Keratinocyte (primary cell): ENCODE measurements at regions not wholly inside any gene's neighbourhood (a gene's known extent, or its start where the extent isn't known, plus 50 kb on each side); places are given as distances from the start of the nearest gene placed in this dataset.

Source experiments
- DNase-seq: peaks from one replicate; pipeline ENCODE4 v3.0.0-alpha.2; 2011; ENCODE audit warnings: low read depth, missing footprints, low spot score
- FAIRE-seq: peaks from 2 replicates; lab custom pipeline; 2011; peaks lifted over from hg19 to GRCh38; lab: Jason Lieb, UNC
- H2AFZ ChIP-seq: 2 replicates; pipeline ENCODE4 v1.6.0; 2012; ENCODE audit warnings: low read length, control low read depth, inconsistent platforms; ENCODE audit not compliant: control insufficient read depth
- H3K27ac ChIP-seq: 2 replicates; pipeline ENCODE4 v1.5.1; 2011; ENCODE audit warnings: low read length; ENCODE audit not compliant: control insufficient read depth, insufficient read depth
- H3K27me3 ChIP-seq: 3 replicates; pipeline ENCODE4 v1.6.0; 2011; ENCODE audit warnings: low read length; ENCODE audit not compliant: control insufficient read depth, insufficient read depth; ENCODE audit errors: extremely low read depth
- H3K36me3 ChIP-seq, 2 experiments: 2 replicates in 1 of 2; 3 replicates in 1 of 2; pipeline ENCODE4 v1.5.1; 2011; ENCODE audit warnings: low read length in 2 of 2, mild to moderate bottlenecking in 1 of 2; ENCODE audit not compliant: control insufficient read depth in 2 of 2, insufficient read depth in 2 of 2; ENCODE audit errors: extremely low read depth in 1 of 2
- H3K4me1 ChIP-seq: 3 replicates; pipeline ENCODE4 v1.5.1; 2011; ENCODE audit warnings: low read length; ENCODE audit not compliant: control insufficient read depth, insufficient read depth; ENCODE audit errors: extremely low read depth
- H3K4me2 ChIP-seq: 3 replicates; pipeline ENCODE4 v1.6.0; 2011; ENCODE audit warnings: low read depth, low read length; ENCODE audit not compliant: control insufficient read depth, insufficient read depth; ENCODE audit errors: extremely low read depth
- H3K4me3 ChIP-seq, 3 experiments: fragments of 200-600 bp in 1 of 3; sonication (generic) in 1 of 3; 2 replicates in 2 of 3; 3 replicates in 1 of 3; pipeline ENCODE4 v1.5.1; 2011 to 2016; ENCODE audit warnings: low read length in 3 of 3, mild to moderate bottlenecking in 3 of 3, control low read depth in 2 of 3, inconsistent platforms in 1 of 3, low read depth in 1 of 3, mixed read lengths in 1 of 3, mixed run types in 1 of 3, moderate library complexity in 1 of 3; ENCODE audit not compliant: control insufficient read depth in 2 of 3, insufficient read depth in 2 of 3; ENCODE audit errors: extremely low read depth in 1 of 3
- H3K79me2 ChIP-seq: 2 replicates; pipeline ENCODE4 v1.6.0; 2012; ENCODE audit warnings: low read length; ENCODE audit not compliant: control insufficient read depth, insufficient read depth
- H3K9ac ChIP-seq: 3 replicates; pipeline ENCODE4 v1.6.0; 2011; ENCODE audit warnings: low read length; ENCODE audit not compliant: control insufficient read depth, insufficient read depth; ENCODE audit errors: extremely low read depth
- H3K9me1 ChIP-seq: 3 replicates; pipeline ENCODE4 v1.6.0; 2011; ENCODE audit warnings: low read length; ENCODE audit not compliant: control insufficient read depth, insufficient read depth; ENCODE audit errors: extremely low read depth
- H3K9me3 ChIP-seq: 2 replicates; pipeline ENCODE4 v1.5.1; 2012; ENCODE audit warnings: low read depth, low read length; ENCODE audit not compliant: control insufficient read depth
- H4K20me1 ChIP-seq: 3 replicates; pipeline ENCODE4 v1.6.0; 2011; ENCODE audit warnings: low read length; ENCODE audit not compliant: control insufficient read depth, insufficient read depth; ENCODE audit errors: extremely low read depth
- EZH2 ChIP-seq: IDR thresholded peaks from one replicate; pipeline ENCODE4 v1.6.1; 2012; ENCODE audit warnings: inconsistent platforms, mild to moderate bottlenecking, low read length, moderate library complexity
- dilution Hi-C: fragments of 300-500 bp; cut with MboI; formaldehyde crosslinking; loops from one replicate; pipeline ENCODE4 v1.7.0; 2020; ENCODE audit warnings: low sequenced_read_pairs; ENCODE audit not compliant: extremely low pct_ligation_motif_present
- TF ChIP-seq, protein P1 (sequence below), 3 experiments: IDR thresholded peaks in 1 of 3; conservative IDR thresholded peaks in 1 of 3; optimal IDR thresholded peaks in 1 of 3; 2 replicates in 2 of 3; 3 replicates in 1 of 3; pipeline versions ENCODE3 to v1.5.1; 2011; ENCODE audit warnings: low read length in 3 of 3, mild to moderate bottlenecking in 3 of 3, moderate library complexity in 2 of 3, control low read depth in 1 of 3, inconsistent platforms in 1 of 3; ENCODE audit not compliant: insufficient read depth in 2 of 3; ENCODE audit errors: extremely low read depth in 1 of 3

- Histone ChIP-seq H3K9ac (no peak overlapping the region), H3K9me3 (no peaks in the 10 kb centered on the region), H3K4me2 (peak overlapping the region; percentile 91), H4K20me1 (no peaks in the 10 kb centered on the region), H3K4me1 (peaks cover 17% of the 10 kb centered on the region), H2AFZ (peak overlapping the region; percentile 32), H3K36me3 (no peaks in the 10 kb centered on the region), H3K79me2 (no peaks in the 10 kb centered on the region), H3K27ac (no peak overlapping the region), H3K4me3 (no peak overlapping the region), H3K9me1 (no peaks in the 10 kb centered on the region), H3K27me3 (no peaks in the 10 kb centered on the region)
- dilution Hi-C loops: no loop called here
- TF ChIP-seq, protein P1, sequence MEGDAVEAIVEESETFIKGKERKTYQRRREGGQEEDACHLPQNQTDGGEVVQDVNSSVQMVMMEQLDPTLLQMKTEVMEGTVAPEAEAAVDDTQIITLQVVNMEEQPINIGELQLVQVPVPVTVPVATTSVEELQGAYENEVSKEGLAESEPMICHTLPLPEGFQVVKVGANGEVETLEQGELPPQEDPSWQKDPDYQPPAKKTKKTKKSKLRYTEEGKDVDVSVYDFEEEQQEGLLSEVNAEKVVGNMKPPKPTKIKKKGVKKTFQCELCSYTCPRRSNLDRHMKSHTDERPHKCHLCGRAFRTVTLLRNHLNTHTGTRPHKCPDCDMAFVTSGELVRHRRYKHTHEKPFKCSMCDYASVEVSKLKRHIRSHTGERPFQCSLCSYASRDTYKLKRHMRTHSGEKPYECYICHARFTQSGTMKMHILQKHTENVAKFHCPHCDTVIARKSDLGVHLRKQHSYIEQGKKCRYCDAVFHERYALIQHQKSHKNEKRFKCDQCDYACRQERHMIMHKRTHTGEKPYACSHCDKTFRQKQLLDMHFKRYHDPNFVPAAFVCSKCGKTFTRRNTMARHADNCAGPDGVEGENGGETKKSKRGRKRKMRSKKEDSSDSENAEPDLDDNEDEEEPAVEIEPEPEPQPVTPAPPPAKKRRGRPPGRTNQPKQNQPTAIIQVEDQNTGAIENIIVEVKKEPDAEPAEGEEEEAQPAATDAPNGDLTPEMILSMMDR (optimal IDR thresholded peaks at IDR 0.05 in 1 of 3, IDR thresholded peaks at IDR 0.05 in 1 of 3, conservative IDR thresholded peaks at IDR 0.05 in 1 of 3; ENCODE audit: extremely low read depth in 1 of 3, insufficient read depth in 2 of 3, low read length in 3 of 3): no peak
- TF ChIP-seq EZH2: no peak
- DNase-seq: no peak
- FAIRE-seq: no peak
These were observed 132.6 kb upstream of the BTN3A2 start for GRCh38 chr6:26232306-26232939.

- Histone ChIP-seq H3K4me1 (peaks cover 17% of the 10 kb centered on the region), H3K79me2 (no peaks in the 10 kb centered on the region), H3K27me3 (no peaks in the 10 kb centered on the region), H4K20me1 (no peaks in the 10 kb centered on the region), H2AFZ (peak overlapping the region; percentile 78), H3K36me3 (no peaks in the 10 kb centered on the region), H3K27ac (peak overlapping the region; percentile 83), H3K9ac (peak overlapping the region; percentile 79), H3K9me3 (no peaks in the 10 kb centered on the region), H3K9me1 (no peaks in the 10 kb centered on the region), H3K4me2 (peak overlapping the region; percentile 91), H3K4me3 (peak overlapping the region in 2 of 3 experiments; percentile 70 to 73)
- dilution Hi-C loops: no loop called here
- FAIRE-seq (peak; percentile 5), DNase-seq (no peak)
- TF ChIP-seq, protein P1 (optimal IDR thresholded peaks at IDR 0.05 in 1 of 3, IDR thresholded peaks at IDR 0.05 in 1 of 3, conservative IDR thresholded peaks at IDR 0.05 in 1 of 3; ENCODE audit: extremely low read depth in 1 of 3, insufficient read depth in 2 of 3, low read length in 3 of 3): no peak
- no peak for TF ChIP-seq EZH2
These were observed 131.9 kb upstream of the BTN3A2 start for GRCh38 chr6:26232940-26233648.
